Stimulated activated naive CD4-positive, alpha-beta T cell treated with Interleukin-2 at 50 U/mL for 16 hours (primary cell): ENCODE measurements at regions not wholly inside any gene's neighbourhood (a gene's known extent, or its start where the extent isn't known, plus 50 kb on each side); places are given as distances from the start of the nearest gene placed in this dataset.

Experiments
- DNase-seq: peaks from one replicate; lab custom pipeline; 2025; lab: John Stamatoyannopoulos, UW

GRCh38 chr6:165913676-165914570, 250.9 kb upstream of the PDE10A start:
- DNase-seq: no peak

- DNase-seq: no peak
These were observed 247.3 kb upstream of the PDE10A start for GRCh38 chr6:165910184-165910966.

GRCh38 chr6:165906736-165907135, 243.7 kb upstream of the PDE10A start:
- DNase-seq: no peak

DNA sequence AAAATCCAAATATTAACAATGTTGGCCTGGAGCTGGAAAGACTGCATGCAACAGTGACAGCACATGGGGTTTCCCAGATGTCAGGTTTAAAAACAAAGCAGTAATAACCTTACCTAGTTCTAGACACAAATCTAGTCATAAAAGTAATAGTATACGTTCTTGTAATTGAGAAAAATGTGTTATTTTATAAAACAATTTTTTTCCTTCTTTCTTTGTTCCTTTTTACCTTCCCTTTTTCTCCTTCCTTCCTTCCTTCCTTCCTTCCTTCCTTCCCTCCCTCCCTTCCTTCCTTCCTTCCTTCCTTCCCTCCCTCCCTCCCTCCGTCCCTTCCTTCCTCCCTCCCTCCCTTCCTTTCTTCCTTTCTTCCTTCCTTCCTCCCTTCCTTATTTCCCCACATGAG, 242.7 kb upstream of the PDE10A start:
- no peak for DNase-seq

DNA sequence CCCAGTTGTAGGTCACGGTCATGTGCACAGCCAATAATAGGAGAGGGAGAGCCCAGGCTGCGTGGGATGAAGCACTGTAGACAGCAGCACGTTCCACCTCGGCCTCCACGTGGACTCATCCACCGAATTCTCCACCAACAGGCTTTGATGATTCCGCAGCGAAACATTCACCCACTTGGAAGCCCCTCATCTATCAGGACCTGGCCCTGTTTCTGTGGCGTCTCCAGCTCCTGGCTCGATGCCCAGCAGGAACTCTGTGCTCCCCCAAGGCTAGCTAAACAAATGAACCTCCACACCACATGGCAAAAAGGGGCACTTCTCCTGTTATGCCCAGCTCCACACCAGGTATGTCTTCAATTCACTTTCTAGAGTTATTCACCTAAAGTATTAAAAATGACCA, 237.9 kb upstream of the PDE10A start:
- no peak for DNase-seq

DNA sequence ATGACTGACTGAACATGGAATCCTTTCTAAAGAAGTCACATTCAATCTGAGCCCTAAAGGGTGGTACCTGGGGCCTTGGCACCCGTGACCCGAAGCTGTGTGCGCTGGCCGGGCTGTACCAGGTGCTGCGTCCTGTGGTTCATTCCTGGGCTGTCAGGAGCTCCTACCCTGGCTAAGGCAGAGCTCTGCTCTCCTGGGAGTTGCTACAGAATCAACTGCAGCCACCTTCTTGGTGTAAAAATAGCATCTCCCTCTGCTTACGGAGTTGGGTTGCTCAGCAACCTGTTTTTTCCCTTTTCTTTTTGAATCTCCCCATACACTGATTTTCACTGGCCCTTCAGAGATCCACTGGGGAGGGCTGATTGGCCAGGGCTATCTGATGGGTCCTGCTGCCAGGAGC, 236.6 kb upstream of the PDE10A start:
- DNase-seq: no peak

DNA sequence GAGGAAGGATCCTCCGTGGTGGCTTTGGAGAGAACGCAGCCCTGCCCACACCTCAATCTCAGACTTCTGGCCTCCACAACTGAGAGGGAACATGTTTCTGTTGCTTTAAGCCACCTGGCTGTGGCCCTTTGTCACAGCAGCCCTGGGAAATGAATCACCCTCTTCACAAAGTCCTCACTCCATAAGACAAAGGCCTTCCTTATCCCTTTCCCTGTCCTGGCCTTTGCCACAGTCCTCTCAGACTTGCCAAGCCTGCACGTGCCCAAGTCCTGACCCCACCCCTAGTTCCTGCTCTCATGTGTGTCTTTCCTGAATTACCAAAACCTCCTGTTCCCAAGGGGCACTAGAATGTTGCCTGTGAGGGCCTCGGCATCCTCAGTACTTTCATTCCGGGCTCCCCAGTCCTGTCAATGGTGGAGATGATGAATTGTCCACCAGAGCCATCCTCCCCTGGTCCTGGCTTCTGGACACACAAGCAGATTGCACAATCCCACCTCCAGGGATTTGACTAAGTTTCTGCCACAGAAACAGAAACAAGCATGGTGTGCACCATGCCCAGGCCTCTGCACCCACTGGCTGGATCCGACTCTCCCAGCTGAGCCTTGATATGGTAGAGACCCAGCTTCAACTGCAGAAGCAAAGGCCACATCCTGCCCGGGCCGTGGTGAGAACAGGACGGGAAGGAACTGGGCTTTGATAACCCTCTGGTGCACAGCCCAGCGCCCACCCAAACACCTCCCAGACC, 232.6 kb upstream of the PDE10A start:
- no peak for DNase-seq

GRCh38 chr6:165894171-165894825, 231.3 kb upstream of the PDE10A start:
- no peak for DNase-seq

DNA sequence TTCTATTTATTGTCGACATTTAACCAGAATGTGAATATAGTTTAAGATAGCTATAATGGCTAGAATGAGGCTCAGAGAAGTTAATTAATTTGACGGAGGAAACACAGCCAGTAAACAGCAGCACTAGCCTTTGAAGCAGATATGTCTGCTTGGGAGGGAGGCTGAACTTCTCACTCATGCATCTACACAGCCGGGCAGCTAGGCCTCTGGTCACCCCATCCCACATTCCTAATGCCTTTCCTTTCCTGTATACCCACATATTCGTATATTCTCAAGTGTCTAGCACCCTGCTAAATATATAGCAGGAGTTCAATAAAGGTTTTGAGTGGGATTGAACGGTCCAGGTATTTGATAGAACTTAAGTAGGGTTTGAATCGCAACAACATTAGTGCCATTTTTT, 230.4 kb upstream of the PDE10A start:
- no peak for DNase-seq

- no peak for DNase-seq
These were observed 228.3 kb upstream of the PDE10A start for GRCh38 chr6:165891320-165891719.

DNA sequence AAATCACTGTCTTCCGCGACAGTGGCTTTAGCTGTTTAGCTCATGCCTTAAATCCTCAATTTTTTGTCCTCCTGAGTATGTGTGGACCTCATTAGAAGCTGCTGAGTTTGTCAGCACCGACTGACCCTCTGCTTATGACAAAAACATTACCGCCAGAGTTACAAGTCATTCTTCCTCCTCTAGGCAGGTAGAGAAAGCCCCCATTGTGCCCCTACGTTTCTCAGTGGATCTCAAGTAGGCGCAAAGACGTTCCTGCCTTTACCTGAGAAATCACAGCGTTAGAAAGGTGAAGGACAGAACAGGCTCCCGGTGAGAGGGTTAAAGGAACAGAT, 227.3 kb upstream of the PDE10A start:
- no peak for DNase-seq

- no peak for DNase-seq
These were observed 226.8 kb upstream of the PDE10A start for GRCh38 chr6:165889636-165890403.

GRCh38 chr6:165886169-165886568, 223.1 kb upstream of the PDE10A start:
- DNase-seq: no peak

- peak; percentile 27 for DNase-seq
These were observed 222.0 kb upstream of the PDE10A start for GRCh38 chr6:165884813-165885765.

- DNase-seq: no peak
These were observed 221.0 kb upstream of the PDE10A start for GRCh38 chr6:165883851-165884640.

DNA sequence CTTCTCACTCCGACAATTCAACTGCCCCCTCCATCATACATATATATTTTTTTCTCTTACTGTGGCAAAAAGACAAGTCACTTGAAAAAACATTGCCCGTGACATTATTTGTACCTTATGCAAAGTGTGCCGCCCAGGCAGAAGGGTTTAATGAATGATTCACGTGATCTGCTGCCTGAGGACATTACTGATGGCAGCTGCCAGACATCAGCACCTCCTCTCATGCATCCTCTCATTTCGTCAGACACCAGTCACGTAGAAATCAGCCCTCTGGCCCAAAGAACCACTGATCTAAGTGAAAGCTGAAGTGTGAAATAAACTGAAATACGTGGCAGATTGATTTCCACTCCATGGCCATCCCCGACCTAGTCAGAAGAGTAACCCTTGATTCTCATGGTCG, 218.8 kb upstream of the PDE10A start:
- DNase-seq: no peak

DNA sequence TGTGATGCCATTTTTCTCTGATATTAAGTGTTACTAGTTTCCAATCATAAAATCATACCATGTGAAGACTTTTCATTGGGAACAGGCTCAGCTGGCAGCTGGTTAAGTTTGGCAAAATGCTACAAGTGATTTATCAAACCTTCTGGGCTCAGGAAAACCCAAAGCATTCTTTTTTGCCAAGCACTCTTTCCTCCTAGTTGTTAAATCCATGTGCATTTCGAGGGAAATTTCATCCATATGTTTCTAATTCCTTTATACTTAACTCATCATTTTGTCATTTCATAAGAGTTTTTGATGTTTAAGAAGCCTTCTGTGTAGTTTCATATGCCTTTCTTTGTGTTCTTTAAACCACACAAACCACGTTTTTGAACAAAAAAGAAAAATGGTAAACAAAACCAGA, 217.6 kb upstream of the PDE10A start:
- no peak for DNase-seq

DNA sequence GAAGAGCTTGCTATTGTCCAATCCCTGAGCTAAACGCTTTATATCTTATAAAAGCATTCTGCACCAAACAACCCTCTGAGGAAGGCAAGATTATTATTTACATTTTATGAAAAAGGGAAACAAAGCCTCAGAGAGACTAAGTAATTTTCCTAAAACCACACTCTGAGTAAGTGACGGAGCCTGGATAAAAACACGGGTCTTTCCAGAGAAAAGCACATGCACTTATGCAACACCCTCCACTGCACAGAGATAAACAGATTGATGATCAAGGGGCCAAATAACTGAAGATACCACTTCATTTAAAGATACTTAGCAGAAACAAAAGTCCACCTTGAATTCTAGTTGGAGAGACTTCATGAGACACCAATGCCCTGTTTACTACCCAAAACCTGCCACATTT, 214.7 kb upstream of the PDE10A start:
- DNase-seq: no peak

GRCh38 chr6:165877192-165877591, 214.2 kb upstream of the PDE10A start:
- no peak for DNase-seq
